HEK293 (cell line): ENCODE measurements at regions not wholly inside any gene's neighbourhood (a gene's known extent, or its start where the extent isn't known, plus 50 kb on each side); places are given as distances from the start of the nearest gene placed in this dataset.

Source experiments
- CTCF ChIA-PET: fragments of 350-600 bp; formaldehyde crosslinking; extraction: SDS; loops from one replicate; lab custom pipeline; 2021; ENCODE audit warnings: antibody characterized with exemption; lab: Yijun Ruan, JAX
- POLR2A ChIA-PET: fragments of 300-600 bp; formaldehyde crosslinking; extraction: SDS; loops from one replicate; lab custom pipeline; 2020; ENCODE audit warnings: antibody characterized with exemption, inconsistent platforms; lab: Yijun Ruan, JAX
- H3K27ac ChIP-seq: fragments of 200-500 bp; sonication (Bioruptor generic); 2 replicates; pipeline ENCODE4 v1.5.1; 2014; ENCODE audit warnings: low read depth, low read length, control low read depth, inconsistent platforms; ENCODE audit errors: extremely low read depth
- H3K36me3 ChIP-seq, 2 experiments: fragments of 200-500 bp in 1 of 2; sonication (Bioruptor generic) in 1 of 2; 1 replicate in 1 of 2; 2 replicates in 1 of 2; pipeline ENCODE4 v1.5.1; 2014 to 2017; ENCODE audit warnings: inconsistent platforms in 2 of 2, low read length in 2 of 2; ENCODE audit not compliant: control insufficient read depth in 2 of 2, insufficient read depth in 1 of 2
- H3K4me1 ChIP-seq: fragments of 200-500 bp; sonication (Bioruptor generic); 2 replicates; pipeline ENCODE4 v1.5.1; 2014; ENCODE audit warnings: mild to moderate bottlenecking, low read length, inconsistent platforms; ENCODE audit not compliant: control insufficient read depth, insufficient read depth
- H3K4me3 ChIP-seq: 2 replicates; pipeline ENCODE4 v1.5.1; 2011; ENCODE audit warnings: low read depth, mild to moderate bottlenecking, control low read depth, low read length, moderate library complexity
- H3K9me3 ChIP-seq: fragments of 200-500 bp; sonication (Bioruptor generic); 2 replicates; pipeline ENCODE4 v1.5.1; 2014; ENCODE audit warnings: low read depth, low read length, inconsistent platforms; ENCODE audit not compliant: control insufficient read depth, insufficient read depth
- BCL11B ChIP-seq: fragments of 450-650 bp; formaldehyde crosslinking; IDR thresholded peaks from 2 replicates; pipeline ENCODE4 v1.5.1; 2016; ENCODE audit warnings: low read depth, missing biosample characterization, missing genetic modification characterization
- BCL6B ChIP-seq: fragments of 450-650 bp; formaldehyde crosslinking; IDR thresholded peaks from 2 replicates; pipeline ENCODE4 v1.5.1; 2017; ENCODE audit warnings: missing biosample characterization, missing genetic modification characterization
- GLIS2 ChIP-seq: fragments of 450-650 bp; formaldehyde crosslinking; IDR thresholded peaks from 2 replicates; pipeline ENCODE4 v1.5.1; 2016; ENCODE audit warnings: missing biosample characterization, missing genetic modification characterization
- HOXC10 ChIP-seq: sonication (generic); formaldehyde crosslinking; IDR thresholded peaks from 2 replicates; pipeline ENCODE4 v1.8.1; 2023; ENCODE audit warnings: mild to moderate bottlenecking, missing genetic modification reagents
- SETDB1 ChIP-seq: IDR thresholded peaks from one replicate; pipeline ENCODE4 v1.6.1; 2017; ENCODE audit warnings: mild to moderate bottlenecking, low read length, moderate library complexity, mixed read lengths; ENCODE audit not compliant: insufficient read length
- YY1 ChIP-seq: fragments of 450-650 bp; formaldehyde crosslinking; IDR thresholded peaks from 2 replicates; pipeline ENCODE4 v1.5.1; 2018; ENCODE audit warnings: missing biosample characterization, missing genetic modification characterization
- ZBTB20 ChIP-seq: fragments of 450-650 bp; formaldehyde crosslinking; IDR thresholded peaks from 2 replicates; pipeline ENCODE4 v1.5.1; 2016; ENCODE audit warnings: missing biosample characterization, missing genetic modification characterization
- ZNF114 ChIP-seq: fragments of 450-650 bp; formaldehyde crosslinking; IDR thresholded peaks from 2 replicates; pipeline ENCODE4 v1.5.0; 2017; ENCODE audit warnings: missing biosample characterization, missing genetic modification characterization
- ZNF16 ChIP-seq: fragments of 450-650 bp; formaldehyde crosslinking; IDR thresholded peaks from 2 replicates; pipeline ENCODE4 v1.5.1; 2016; ENCODE audit warnings: low read depth, missing biosample characterization, missing genetic modification characterization
- ZNF26 ChIP-seq: fragments of 450-650 bp; formaldehyde crosslinking; IDR thresholded peaks from 2 replicates; pipeline ENCODE4 v1.5.1; 2016; ENCODE audit warnings: missing biosample characterization, missing genetic modification characterization
- ZNF274 ChIP-seq, 2 experiments: fragments of 200-500 bp in 1 of 2; fragments of 450-650 bp in 1 of 2; sonication (Bioruptor generic) in 1 of 2; formaldehyde crosslinking in 1 of 2; IDR thresholded peaks; 2 replicates each; pipeline versions ENCODE4 v1.5.1 to v1.6.1; 2014 to 2016; ENCODE audit warnings: borderline replicate concordance in 1 of 2, inconsistent platforms in 1 of 2, low read length in 1 of 2, missing biosample characterization in 1 of 2, missing genetic modification characterization in 1 of 2
- ZNF280C ChIP-seq: fragments of 450-650 bp; formaldehyde crosslinking; IDR thresholded peaks from 2 replicates; pipeline ENCODE4 v1.5.1; 2016; ENCODE audit warnings: missing biosample characterization, missing genetic modification characterization
- ZNF37A ChIP-seq: fragments of 450-650 bp; IDR thresholded peaks from 2 replicates; pipeline ENCODE4 v1.5.1; 2018; ENCODE audit warnings: missing biosample characterization, missing genetic modification characterization
- ZNF585B ChIP-seq: fragments of 450-650 bp; formaldehyde crosslinking; IDR thresholded peaks from 2 replicates; pipeline ENCODE4 v1.5.1; 2016; ENCODE audit warnings: missing biosample characterization, missing genetic modification characterization
- ZNF768 ChIP-seq: fragments of 450-650 bp; formaldehyde crosslinking; IDR thresholded peaks from 2 replicates; pipeline ENCODE4 v1.5.1; 2018; ENCODE audit warnings: missing biosample characterization, mild to moderate bottlenecking, missing genetic modification characterization
- ZNF792 ChIP-seq: fragments of 450-650 bp; formaldehyde crosslinking; IDR thresholded peaks from 2 replicates; pipeline ENCODE4 v1.5.1; 2016; ENCODE audit warnings: missing biosample characterization, missing genetic modification characterization
- ZNF843 ChIP-seq: fragments of 450-650 bp; formaldehyde crosslinking; IDR thresholded peaks from 2 replicates; pipeline ENCODE4 v1.5.1; 2016; ENCODE audit warnings: missing biosample characterization, missing genetic modification characterization
- TF ChIP-seq, protein P1 (sequence below): fragments of 450-650 bp; formaldehyde crosslinking; IDR thresholded peaks from 2 replicates; pipeline ENCODE4 v1.5.1; 2016; ENCODE audit warnings: missing biosample characterization, missing genetic modification characterization, borderline replicate concordance
- TF ChIP-seq, protein P2 (sequence below): fragments of 450-650 bp; formaldehyde crosslinking; IDR thresholded peaks from 2 replicates; pipeline ENCODE4 v1.5.1; 2016; ENCODE audit warnings: missing biosample characterization, missing genetic modification characterization

DNA sequence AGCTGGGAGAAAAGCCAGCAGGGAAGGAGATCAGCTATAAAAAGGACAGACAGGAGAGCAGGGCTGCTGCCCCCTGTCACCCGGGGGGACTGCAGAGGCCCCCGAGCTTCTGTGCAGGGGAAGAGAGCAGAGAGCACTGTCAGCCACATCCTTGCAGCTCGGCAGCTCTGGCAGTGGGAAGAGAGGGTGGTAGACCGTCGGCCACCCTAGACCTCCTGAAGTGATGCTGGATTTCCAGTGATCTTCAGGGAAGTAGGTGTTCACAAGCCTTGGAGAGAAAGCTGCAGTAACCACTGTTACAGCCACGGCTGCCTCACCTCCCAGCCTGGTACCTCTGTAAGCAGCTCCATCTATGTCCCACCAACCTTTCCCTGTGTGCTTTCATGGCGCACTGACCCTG lies 134.9 kb downstream of the TFCP2L1 start (continued):
- TF ChIP-seq YY1 (tag by site-specific recombination) (no peak), HOXC10 (no peak), ZNF280C (no peak), ZNF37A (tag by site-specific recombination) (no peak)
- TF ChIP-seq, protein P1, sequence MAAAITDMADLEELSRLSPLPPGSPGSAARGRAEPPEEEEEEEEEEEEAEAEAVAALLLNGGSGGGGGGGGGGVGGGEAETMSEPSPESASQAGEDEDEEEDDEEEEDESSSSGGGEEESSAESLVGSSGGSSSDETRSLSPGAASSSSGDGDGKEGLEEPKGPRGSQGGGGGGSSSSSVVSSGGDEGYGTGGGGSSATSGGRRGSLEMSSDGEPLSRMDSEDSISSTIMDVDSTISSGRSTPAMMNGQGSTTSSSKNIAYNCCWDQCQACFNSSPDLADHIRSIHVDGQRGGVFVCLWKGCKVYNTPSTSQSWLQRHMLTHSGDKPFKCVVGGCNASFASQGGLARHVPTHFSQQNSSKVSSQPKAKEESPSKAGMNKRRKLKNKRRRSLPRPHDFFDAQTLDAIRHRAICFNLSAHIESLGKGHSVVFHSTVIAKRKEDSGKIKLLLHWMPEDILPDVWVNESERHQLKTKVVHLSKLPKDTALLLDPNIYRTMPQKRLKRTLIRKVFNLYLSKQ (tag by site-specific recombination) = no peak
- TF ChIP-seq, protein P2, sequence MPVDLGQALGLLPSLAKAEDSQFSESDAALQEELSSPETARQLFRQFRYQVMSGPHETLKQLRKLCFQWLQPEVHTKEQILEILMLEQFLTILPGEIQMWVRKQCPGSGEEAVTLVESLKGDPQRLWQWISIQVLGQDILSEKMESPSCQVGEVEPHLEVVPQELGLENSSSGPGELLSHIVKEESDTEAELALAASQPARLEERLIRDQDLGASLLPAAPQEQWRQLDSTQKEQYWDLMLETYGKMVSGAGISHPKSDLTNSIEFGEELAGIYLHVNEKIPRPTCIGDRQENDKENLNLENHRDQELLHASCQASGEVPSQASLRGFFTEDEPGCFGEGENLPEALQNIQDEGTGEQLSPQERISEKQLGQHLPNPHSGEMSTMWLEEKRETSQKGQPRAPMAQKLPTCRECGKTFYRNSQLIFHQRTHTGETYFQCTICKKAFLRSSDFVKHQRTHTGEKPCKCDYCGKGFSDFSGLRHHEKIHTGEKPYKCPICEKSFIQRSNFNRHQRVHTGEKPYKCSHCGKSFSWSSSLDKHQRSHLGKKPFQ = no peak

DNA sequence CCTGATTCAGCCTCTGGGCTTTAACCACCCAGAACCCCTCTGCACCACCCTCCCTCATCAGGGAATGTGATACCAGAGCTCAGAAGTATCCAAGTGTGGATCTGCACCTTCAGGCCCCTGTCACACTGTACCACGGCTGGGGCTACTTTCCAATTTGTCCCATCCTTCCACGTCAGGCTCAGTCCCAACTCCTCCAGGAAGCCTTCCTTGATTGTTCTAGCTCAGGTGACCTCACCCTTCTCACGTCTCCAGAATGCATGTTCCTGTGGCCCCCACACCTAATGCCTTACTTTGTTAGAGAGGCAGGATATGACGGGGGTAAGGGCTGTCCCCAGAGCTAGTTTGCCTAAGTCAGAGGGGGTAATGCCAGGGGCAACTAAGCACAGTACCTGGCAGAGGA lies 134.3 kb downstream of the TFCP2L1 start:
- TF ChIP-seq BCL11B (tag by site-specific recombination) (no peak), ZBTB20 (tag by site-specific recombination) (no peak), ZNF114 (tag by site-specific recombination) (no peak), ZNF585B (no peak), GLIS2 (tag by site-specific recombination) (no peak), ZNF274 (IDR thresholded peaks at IDR 0.05; ENCODE audit: low read length) (no peak), ZNF274 (tag by site-specific recombination; IDR thresholded peaks at IDR 0.05; ENCODE audit: borderline replicate concordance) (no peak), BCL6B (tag by site-specific recombination) (no peak), SETDB1 (no peak), HOXC10 (no peak), ZNF768 (no peak), ZNF792 (tag by site-specific recombination) (no peak), ZNF16 (tag by site-specific recombination) (no peak), ZNF26 (tag by site-specific recombination) (no peak), ZNF843 (tag by site-specific recombination) (no peak)
- H3K27ac ChIP-seq = no peak overlapping the region
- H3K9me3 ChIP-seq = no peaks in the 10 kb centered on the region
- no peaks in the 10 kb centered on the region for H3K4me1 ChIP-seq
- no peaks in the 10 kb centered on the region for H3K36me3 ChIP-seq
- H3K4me3 ChIP-seq = no peak overlapping the region
- CTCF ChIA-PET = interaction anchor here (0.8 to 1.2 kb wide), 3 partner anchors 11 to 22 kb away, joined by 3 to 5 read pairs (median 3); no protein-coding TSS in a partner anchor
- POLR2A ChIA-PET = interaction anchor here (0.9 kb wide), 1 partner anchor 76 kb away, joined by 4 read pairs; no protein-coding TSS in a partner anchor
